GM18517 (cell line): ENCODE measurements at regions not wholly inside any gene's neighbourhood (a gene's known extent, or its start where the extent isn't known, plus 50 kb on each side); places are given as distances from the start of the nearest gene placed in this dataset.
A peak's percentile ranks its signal among the peaks of the same experiment; 100 is the strongest.

Experiments used
- ATAC-seq: cut with Tn5 transposase; IDR thresholded peaks from one replicate; pipeline ENCODE4 v1.9.1; 2021; ENCODE audit warnings: mild to moderate bottlenecking, moderate library complexity; ENCODE audit not compliant: unreplicated experiment

DNA sequence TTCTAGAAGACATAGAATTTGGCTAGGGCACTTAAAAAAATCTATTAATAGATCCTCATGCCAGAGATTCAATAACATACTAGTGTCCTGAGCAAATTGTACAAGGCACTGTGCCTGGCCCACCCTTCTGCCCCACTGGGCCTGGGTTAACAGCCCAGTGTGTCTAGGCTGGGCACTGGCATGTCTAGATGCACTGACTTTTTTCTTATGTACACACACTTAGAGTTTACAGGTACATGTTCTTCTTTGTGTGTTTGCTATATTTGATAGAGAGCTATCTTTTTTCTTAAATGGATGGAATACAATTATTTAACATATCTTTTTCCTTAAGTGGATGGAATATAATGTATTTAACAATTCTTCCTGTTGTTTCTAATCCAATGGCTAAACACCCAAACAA, 241.5 kb downstream of the AUH start:
- no peak for ATAC-seq

DNA sequence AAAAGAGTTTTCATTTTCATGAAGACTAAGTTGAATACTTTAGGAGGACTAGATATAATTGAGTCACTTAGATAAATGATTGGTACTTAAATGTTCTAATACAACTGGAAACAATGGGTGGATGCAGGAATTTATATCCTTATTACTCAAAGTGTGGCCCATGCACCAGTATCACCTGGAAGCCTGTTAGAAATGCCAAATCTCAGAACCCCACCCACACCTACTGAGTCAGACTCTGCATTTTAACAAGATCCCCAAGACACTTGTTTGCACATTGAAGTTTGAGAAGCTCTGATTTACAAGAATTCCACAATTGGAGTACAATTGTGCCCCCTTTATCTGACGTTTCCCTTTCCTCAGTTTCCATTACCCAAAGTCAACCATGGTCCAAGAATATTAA, 239.0 kb downstream of the AUH start:
- ATAC-seq = no peak

DNA sequence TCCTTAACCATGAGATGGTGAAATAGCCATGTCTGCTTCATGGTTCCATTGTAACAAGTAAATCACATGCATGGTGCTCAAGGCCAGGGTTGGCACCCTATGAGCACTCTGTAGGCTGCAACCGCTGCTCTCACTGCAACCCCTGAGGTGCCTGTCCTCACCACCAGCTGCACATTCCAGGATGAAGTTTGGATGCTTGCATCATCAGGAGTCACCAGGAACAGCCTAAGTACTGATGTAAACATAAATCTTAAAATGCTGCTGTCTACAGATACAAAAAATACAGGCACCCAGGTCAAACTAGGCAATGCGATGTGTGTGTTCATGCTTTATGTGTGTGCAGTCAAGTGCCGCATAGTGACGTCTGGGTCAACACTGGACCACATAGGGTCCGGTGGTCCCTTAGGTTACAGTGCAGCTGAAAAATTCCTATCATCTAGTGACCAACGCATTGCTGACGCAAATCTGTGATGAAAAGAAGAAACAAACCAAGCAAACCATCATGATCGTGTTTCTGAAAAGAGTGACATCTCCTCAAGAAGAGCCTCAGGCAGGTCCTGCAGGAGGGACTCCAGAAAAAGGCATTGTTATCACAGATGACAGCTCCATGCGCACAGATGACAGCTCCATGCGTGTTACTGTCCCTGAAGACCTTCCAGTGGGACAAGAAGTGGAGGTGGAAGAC, 234.8 kb downstream of the AUH start:
- ATAC-seq = no peak

DNA sequence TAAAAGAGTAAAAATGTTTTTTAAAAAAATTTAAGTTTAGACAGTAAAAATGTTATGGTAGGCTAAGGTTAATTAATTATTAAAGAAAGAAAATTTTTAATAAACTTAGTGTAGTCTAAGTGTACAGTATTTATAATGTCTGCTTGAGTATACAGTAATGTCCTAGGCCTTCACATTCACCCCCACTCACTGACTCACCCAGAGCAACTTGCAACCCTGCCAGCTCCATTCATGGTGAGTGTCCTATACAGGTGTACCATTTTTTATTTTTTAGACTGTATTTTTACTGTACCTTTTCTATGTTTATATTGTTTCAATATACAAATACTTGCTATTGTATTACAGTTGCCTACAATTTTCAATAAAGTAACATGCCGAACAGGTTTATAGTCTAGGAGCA, 234.1 kb downstream of the AUH start:
- no peak for ATAC-seq

DNA sequence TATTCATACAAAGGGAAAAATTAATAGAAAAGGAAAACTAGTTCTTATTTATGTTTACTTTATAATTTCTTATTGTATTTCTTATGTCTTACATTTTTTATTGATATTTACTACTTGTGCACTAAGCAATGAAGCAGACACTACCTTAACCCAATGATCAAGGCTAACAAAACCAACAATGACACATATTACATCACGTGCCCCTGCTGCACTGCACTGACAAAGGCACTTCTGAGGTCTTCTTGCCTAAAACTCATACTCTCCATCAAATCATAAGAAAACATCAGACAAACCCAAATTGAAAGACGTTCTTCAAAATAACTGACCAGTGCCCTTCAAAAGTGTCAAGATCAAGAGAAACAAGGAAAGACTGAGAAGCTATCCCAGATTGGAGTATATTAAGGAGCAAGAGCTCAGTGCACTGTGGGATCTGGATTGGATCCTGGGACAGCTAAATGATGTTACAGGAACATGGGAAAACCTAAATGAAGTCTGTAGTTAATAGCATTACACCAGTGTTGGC, 230.9 kb downstream of the AUH start:
- ATAC-seq = no peak

DNA sequence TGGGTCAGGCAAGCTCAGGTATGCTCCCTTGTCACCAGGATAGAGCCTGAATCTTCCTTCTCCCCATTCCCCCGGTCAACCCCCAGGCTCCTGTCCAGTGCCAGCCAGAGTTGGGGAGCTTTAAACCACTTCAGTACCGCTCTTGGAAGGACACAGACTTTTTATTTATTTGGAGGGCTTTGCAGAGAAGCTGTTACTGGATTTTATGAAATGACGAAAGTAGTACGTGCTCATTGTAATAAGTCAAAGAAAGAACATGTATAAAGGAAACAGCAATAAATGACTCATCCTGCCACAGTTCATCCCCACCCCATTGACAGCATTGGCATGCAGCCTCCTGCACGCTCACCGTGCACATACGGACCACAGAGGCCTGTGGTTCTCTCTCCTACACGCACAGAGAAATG, 230.3 kb downstream of the AUH start:
- ATAC-seq = no peak

DNA sequence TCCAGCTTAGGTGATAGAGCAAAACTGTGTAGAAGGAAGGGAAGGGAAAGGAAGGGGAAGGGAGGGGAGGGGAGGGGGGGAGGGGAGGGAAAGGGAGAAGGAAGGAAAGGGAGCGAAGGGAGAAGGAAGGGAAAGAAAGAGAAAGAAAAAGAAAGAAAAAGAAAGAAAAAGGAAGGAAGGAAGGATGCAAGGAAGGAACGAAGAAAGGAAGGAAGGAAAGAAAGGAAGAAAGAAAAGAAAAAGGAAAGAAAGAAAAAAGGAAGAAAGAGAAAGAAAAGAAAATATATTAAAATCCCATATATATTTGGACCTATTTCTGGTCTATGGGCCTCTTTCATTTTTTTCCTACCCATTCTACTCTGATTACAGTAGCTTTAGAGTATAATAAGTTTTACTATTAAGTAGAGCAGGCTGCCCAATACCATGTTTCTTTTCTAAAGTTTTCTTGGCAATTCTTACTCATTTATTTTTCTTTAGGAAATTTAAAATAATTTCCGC, 229.1 kb downstream of the AUH start:
- ATAC-seq = no peak

DNA sequence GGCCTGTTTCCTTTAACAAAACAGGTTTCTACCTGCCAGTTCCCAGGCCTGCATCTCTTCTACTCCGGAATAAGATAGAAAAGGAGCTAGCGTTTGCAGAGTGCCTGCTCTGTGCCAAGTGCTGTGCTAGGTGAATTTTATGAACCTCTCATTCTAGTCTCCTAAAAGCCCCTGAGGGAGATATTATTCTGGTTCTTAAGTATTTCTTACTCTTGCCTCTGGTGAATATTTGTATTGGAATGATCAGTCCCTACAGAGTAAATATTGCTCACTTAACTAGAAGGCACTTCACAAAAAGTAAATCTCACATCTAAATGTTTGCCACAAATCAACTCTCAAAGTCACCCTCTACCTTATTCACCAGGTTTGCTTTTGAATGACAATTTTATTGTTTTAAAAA, 227.1 kb downstream of the AUH start:
- no peak for ATAC-seq

DNA sequence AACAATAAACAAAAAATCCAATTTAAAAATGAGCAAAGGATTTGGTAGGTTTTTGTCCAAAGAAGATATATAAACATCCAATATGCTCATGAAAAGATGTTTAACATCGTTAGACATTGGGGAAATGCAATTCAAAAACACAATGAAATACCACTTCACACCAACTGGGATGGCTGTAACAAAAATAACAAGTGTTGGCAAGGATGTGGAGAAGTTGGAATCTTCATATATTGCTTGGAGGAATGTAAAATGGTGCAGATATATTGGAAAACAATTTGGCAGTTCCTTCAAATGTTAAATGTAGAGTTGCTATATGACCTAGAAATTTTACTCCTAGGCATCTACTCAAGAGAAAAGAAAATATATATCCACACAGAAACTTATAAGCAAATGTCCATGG, 224.3 kb downstream of the AUH start:
- no peak for ATAC-seq

DNA sequence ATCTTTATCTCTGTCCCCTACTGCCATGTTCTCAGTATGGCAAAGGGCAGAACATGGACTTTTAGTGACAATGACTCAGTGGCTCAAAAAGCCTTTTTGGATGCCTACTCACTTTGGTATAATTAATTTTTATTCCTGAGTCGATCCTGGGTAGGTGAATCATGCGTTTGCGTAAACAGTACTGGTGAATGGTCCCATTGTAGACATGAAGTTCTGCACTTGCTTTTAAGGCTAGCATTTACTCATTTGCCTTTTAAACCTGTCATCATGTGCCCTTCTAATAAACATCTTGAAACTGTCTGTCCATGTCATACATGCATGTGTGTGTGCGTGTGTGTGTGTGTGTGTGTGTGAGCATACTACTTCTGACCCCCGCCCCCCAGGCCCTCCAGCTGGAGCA, 223.0 kb downstream of the AUH start:
- ATAC-seq = no peak

DNA sequence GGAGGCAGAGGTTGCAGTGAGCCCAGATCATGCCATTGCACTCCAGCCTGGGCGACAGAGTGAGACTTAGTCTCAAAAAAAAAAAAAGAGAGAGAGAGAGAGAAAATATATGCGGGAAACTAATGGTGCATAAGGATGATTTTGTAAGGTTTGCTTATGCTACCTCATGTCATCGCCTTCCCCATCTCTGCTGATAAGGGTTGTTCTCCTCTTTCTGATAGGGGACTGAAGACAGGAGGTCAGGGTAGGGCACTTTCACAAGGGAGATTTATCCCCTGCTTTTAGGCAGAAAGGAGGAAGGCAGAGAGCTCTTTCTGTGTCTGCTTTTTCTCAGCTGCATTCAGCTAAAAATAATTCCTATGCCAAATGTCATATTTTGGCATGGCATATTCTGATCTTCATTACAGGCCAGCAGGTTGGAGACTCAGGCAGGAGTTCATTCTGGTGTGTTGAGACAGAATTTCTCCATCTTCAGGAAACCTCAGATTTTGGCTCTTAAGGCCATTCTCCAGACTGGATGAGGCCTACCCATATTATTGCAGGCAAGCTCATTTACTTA, 220.2 kb downstream of the AUH start:
- no peak for ATAC-seq

DNA sequence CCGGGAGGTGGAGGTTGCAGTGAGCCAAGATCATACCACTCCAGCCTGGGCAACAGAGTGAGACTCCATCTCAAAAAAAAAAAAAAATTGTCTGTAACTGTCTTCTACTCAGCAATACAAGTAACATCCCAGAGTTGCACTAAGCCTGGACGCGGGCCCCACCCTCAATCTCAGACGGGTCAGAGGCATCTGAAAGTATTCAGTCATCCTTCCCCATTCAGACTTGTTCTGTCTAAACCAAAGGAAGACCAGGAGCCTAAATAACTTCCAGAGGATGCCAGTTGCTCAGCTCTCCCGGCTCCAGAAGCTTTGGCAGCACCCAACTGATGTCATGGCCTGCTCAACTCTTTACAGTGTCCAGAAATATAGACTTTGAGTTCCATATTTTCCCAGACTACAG, 218.6 kb downstream of the AUH start:
- ATAC-seq = no peak

DNA sequence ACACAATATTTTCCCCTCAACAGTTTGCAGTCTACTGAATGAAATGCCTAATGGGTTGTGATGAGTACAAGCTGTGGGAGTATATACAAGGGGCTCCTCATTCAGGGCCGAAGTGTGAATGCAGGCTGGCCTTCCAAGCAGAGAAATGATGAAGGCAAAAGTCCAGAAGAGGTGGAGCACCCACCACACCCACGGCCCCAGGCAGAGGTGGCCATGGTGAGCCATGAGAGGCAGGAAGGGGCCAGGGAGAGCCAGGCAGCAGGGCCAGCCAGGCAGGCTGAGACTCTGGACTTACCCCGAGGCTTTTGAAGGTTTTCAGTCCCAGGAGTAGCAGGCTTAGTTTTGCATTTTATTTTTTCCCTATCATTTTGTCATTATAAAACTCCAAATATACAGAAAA, 218.1 kb downstream of the AUH start:
- ATAC-seq = no peak

DNA sequence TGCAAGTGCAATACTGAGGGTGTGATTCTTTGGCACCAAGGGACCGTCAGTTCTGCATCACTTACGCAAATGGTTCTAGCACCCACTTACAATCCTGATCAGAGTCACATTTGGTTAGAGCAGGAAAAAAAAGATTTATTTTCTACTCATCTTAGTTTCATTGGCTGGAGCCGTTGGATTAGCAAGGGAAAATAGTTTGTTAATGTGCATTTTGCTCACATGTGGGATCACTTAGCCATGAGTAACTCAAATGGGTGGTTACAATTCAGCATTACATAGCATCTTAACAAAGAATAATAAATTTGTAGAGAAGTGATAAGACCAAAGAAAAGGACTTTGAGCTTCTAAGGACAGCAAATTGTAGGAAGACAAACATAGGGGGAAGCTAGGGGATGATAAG, 216.9 kb downstream of the AUH start:
- ATAC-seq = no peak

DNA sequence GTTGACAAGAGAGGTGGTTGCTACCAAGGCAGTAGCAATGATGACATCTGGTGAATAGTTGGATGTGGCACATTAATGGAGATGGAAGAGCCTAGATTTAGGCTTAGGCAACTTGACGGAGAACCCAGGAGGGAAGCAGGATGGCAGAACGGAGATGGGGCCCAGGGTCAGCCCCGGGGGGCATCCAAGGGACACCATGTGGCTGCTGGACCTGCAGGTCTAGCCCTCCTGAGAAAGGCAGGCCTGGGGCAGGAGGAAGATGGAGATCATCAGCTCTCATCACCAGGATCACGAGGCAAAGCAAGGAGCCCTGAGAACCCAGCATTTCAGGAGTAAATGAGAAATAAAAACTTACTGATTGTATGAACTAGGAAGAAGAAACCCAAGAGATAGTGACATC, 216.2 kb downstream of the AUH start:
- ATAC-seq = no peak

DNA sequence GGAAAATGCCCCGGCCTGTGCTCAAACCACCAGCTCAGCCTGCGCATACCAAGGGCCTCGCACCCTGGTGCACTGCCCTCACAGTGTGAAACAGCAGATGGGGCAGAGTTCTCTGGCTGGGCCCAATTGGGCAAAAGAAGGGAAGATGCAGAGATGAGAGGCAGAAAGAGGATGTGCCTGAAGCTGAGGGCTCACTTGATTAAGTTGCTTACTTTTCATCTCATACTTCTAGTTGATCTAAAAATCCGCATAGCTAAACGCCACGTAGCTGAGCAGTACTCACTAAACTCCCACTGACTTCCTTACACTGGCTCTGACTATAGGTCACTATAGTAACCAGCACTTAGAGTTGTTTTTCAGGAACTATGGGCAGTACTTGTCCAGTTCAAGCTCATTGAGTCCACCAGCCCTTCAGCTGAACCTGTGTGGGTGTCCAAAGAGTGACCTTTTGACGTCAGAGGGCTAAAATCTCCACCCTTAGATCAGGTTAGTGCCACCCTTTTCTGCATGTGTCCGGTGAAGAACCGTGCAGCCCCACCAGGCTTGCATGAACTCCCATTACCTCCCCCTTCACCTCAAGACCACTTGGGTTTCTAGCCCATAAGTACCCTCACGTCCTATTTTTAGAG, 215.2 kb downstream of the AUH start:
- ATAC-seq = no peak

DNA sequence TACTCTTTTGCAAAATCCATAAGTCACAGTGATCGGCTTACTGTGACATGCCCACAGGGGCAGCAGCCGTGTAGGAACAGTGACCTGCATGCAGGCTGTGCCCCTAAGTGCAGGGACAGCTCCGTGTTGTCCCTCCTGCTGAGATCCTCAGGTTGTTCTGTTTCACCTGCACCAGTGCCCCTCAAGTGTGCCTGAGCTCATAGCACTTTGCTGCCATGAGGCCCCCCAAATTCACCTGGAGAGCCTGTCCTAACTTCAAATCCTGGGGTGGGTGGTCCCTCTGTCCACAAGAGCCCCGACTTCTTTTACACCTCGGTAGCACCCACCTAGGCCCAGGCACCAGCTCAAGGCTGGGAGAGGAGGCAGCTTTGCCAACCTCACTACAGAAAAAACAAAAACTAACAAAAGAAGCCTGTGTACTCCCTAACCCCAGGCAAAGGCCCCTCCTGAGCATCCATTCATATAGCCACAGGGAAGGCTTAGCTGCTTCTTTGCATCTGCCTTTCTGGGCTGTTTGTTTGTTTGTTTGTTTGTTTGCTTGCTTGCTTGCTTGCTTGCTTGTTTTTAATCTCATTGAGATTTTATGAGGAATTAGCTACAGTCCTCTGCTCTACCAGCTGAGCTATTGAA, 214.5 kb downstream of the AUH start:
- no peak for ATAC-seq

DNA sequence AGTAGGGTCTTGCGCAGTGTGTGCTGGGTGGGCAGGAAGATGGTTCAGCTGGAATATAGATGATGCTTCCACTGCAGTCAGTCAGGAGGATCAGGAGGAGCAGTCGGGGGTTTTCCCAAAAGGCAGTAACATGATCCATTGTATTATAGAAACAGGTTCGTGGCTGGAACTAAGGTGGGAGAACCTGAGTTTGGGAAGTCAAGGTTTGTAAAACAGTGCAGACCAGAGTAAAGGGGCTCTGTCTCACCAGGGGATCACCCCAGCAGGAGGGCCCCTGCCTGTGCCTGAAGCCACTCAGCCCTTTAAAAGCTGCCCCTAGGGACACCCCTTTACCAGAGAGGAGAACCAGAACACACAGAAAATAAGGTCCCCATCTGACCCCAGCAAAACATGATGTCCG, 213.4 kb downstream of the AUH start:
- ATAC-seq = no peak

DNA sequence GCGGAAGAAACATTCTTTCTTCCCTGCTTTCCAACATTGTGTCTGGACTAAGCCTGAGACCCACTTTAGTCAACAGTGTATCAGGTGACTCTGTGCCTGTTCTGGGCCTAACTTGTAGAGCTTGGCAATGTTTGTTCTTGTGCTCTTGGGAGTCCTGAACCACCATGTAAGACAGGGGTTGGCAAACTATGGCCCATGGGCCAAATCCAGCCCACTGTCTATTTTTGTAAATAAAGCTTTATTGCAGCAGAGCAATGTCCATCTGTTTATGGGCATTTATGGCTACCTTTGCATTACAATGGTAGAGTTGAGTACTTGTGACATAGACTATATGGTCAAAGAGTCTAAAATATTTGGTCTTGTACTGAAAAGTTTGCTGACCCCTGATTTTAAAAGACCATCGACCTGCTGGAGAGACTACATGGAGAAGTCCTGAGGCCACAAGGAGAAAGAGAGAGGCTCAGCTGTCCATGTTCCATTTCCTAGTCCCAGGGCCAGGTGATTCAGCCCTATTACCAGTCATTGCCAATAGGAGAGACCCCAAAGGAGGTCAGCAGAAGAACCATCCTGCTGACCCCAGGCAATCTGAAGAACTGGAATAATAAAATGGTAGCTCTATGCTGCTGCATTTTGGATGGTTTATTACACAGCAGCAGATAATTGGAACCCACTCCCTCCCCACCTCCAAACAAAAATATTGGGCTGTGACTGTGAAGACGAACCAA, 211.3 kb downstream of the AUH start:
- ATAC-seq = no peak

DNA sequence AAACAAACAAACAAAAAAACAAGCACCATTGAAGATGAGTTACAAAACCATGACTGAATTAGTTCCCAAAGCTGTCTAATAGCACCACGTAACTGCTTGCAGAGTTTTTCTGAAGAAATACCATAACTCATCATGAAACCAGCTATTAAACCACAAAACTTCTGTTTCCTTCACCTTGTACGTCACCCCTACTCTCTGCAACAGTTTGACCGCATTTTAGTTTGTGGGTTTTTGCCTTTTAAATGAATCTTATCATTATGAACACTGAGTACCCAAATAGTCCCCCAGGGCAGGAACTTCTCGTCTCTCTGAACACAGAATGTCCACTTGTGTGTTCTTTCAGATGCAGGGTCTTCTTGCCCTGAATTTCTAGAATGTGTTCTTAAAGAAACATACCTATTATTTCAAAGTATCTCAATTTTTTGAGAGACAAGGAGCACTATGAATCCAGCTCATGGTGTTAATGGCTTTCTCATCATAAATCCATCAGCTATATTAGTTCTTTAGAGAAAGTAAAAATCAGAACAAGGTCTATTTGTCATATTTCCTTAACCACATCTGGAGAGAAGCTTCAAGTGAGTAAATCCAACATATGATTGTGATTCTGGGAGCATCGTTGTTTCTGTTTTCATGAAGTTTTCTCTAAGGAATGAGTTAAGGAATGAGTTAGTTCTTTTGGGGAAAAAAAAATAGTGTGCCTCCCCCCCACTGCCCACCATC, 210.6 kb downstream of the AUH start:
- ATAC-seq = peak; percentile 84

DNA sequence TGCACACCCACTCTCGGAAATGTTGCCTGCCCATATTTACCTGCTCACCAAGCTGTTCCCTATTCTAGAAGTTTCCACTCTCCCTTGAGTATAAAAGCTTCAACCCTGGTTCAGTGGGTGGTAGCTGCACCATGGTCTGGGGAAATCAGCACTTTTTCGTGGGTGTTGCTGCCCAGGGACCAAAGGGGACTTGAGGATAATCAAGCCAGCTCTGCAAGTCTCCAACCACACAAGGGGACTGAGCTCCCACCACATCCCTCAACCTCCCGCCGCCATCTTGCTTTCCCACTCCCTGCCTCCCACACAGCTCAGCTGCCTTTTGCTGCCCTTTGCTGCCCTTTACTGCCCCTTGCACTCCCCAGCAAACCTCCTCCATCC, 210.0 kb downstream of the AUH start:
- ATAC-seq = no peak
